Progenitor cell of endocrine pancreas (in vitro differentiated cells): ENCODE measurements at regions not wholly inside any gene's neighbourhood (a gene's known extent, or its start where the extent isn't known, plus 50 kb on each side); places are given as distances from the start of the nearest gene placed in this dataset.

Experiments used
- DNase-seq: peaks from one replicate; pipeline ENCODE4 v3.0.0; 2021; ENCODE audit warnings: low spot score; ENCODE audit not compliant: unreplicated experiment
- H3K27ac Mint-ChIP-seq: 2 replicates; pipeline ENCODE4 v1.8.0; 2021; ENCODE audit warnings: mild to moderate bottlenecking, moderate library complexity, mixed read lengths
- H3K27me3 Mint-ChIP-seq: 2 replicates; pipeline ENCODE4 v1.8.0; 2021; ENCODE audit warnings: mixed read lengths
- H3K36me3 Mint-ChIP-seq: 2 replicates; pipeline ENCODE4 v1.8.0; 2022; ENCODE audit warnings: mixed read lengths; ENCODE audit not compliant: insufficient read depth
- H3K4me1 Mint-ChIP-seq: 2 replicates; pipeline ENCODE4 v1.8.0; 2021; ENCODE audit warnings: low read depth, mixed read lengths
- H3K4me3 Mint-ChIP-seq: 2 replicates; pipeline ENCODE4 v1.8.0; 2021; ENCODE audit warnings: low read depth, mild to moderate bottlenecking, moderate library complexity, mixed read lengths
- H3K9me3 Mint-ChIP-seq: 2 replicates; pipeline ENCODE4 v1.8.0; 2021; ENCODE audit warnings: low read depth, mixed read lengths
- TF ChIP-seq, protein P1 (sequence below): fragments of 200-600 bp; sonication (generic); IDR thresholded peaks from one replicate; pipeline ENCODE4 v1.5.0; 2021; ENCODE audit warnings: antibody characterized with exemption, mild to moderate bottlenecking; ENCODE audit not compliant: unreplicated experiment

DNA sequence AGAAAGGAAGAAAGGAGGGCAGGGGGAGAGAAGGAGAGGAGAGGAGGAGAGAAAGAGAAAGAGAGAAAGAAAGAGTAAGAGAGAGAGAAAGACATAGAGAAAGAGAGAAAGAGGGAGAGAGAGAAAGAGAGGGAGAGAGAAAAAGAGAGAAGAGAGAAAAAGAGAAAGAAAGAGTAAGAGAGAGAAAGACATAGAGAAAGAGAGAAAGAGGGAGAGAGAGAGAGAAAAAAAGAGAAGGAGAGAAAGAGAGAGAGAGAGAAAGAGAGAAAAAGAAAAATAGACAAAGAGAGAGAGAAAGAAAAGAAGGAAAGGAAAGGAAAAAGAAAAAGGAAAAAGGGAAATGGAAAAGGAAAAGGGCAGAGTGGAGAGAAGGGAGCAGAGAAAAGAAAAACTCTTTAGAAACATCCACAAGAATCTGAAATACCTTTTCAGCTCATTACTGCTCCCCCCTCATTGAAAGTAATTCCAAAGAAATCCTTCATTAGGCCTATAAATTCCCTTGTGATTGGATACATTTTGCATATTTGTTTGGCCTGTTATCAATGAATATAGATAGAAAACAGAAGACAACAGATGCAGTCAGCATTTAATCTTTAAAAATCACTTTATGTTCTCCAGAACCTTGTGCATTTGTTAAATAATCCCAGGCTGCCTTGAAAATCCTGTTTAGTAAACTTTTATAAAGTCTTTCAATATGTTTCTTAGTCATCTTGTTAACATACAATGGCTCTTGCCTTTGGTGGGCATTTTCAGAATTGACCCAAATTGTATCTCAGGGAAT, 411.5 kb downstream of the NFIB start:
- Mint-ChIP-seq H3K27me3 (no peaks in the 10 kb centered on the region), H3K36me3 (no peaks in the 10 kb centered on the region), H3K4me1 (no peaks in the 10 kb centered on the region), H3K27ac (no peak overlapping the region), H3K9me3 (peaks cover 9% of the 10 kb centered on the region), H3K4me3 (no peak overlapping the region)
- DNase-seq: no peak
- TF ChIP-seq, protein P1, sequence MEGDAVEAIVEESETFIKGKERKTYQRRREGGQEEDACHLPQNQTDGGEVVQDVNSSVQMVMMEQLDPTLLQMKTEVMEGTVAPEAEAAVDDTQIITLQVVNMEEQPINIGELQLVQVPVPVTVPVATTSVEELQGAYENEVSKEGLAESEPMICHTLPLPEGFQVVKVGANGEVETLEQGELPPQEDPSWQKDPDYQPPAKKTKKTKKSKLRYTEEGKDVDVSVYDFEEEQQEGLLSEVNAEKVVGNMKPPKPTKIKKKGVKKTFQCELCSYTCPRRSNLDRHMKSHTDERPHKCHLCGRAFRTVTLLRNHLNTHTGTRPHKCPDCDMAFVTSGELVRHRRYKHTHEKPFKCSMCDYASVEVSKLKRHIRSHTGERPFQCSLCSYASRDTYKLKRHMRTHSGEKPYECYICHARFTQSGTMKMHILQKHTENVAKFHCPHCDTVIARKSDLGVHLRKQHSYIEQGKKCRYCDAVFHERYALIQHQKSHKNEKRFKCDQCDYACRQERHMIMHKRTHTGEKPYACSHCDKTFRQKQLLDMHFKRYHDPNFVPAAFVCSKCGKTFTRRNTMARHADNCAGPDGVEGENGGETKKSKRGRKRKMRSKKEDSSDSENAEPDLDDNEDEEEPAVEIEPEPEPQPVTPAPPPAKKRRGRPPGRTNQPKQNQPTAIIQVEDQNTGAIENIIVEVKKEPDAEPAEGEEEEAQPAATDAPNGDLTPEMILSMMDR: no peak

GRCh38 chr9:13901176-13901575, 412.8 kb downstream of the NFIB start:
- no peak overlapping the region for H3K4me3 Mint-ChIP-seq
- no peak overlapping the region for H3K27ac Mint-ChIP-seq
- TF ChIP-seq, protein P1: no peak
- H3K4me1 Mint-ChIP-seq: no peaks in the 10 kb centered on the region
- DNase-seq: no peak
- H3K9me3 Mint-ChIP-seq: peaks cover 3% of the 10 kb centered on the region
- no peaks in the 10 kb centered on the region for H3K27me3 Mint-ChIP-seq
- no peaks in the 10 kb centered on the region for H3K36me3 Mint-ChIP-seq

DNA sequence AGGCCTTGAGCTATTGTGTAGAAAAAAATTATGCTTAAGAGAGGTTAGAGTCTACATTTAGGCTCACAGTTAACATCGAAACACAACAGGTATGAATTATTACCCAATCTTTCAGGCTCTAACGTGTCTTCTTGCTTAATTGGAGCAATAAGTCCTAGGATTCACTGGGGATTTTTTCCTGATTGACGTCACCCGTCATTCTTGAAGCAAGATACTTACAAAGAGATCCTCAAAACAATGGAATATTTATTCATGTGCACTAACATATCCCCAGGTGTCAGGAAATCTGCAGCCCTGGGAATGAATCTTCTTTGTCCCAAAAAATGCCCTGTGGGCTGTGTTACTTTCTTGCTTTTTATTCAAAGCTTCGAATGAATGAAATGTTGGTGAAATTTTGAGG, 413.5 kb downstream of the NFIB start:
- Mint-ChIP-seq H3K27ac (no peak overlapping the region), H3K4me1 (no peaks in the 10 kb centered on the region), H3K4me3 (no peak overlapping the region), H3K36me3 (no peaks in the 10 kb centered on the region), H3K27me3 (no peaks in the 10 kb centered on the region), H3K9me3 (no peaks in the 10 kb centered on the region)
- DNase-seq: no peak
- TF ChIP-seq, protein P1: no peak

GRCh38 chr9:13899924-13900323, 414.0 kb downstream of the NFIB start:
- H3K36me3 Mint-ChIP-seq: no peaks in the 10 kb centered on the region
- DNase-seq: no peak
- no peaks in the 10 kb centered on the region for H3K4me1 Mint-ChIP-seq

GRCh38 chr9:13898957-13899356, 415.0 kb downstream of the NFIB start:
- no peaks in the 10 kb centered on the region for H3K9me3 Mint-ChIP-seq
- TF ChIP-seq, protein P1: no peak
- H3K27me3 Mint-ChIP-seq: no peaks in the 10 kb centered on the region
- no peaks in the 10 kb centered on the region for H3K36me3 Mint-ChIP-seq
- no peak overlapping the region for H3K4me3 Mint-ChIP-seq
- no peaks in the 10 kb centered on the region for H3K4me1 Mint-ChIP-seq
- H3K27ac Mint-ChIP-seq: no peak overlapping the region
- no peak for DNase-seq

More at GRCh38 chr9:13899924-13900323, 414.0 kb downstream of the NFIB start:
- Mint-ChIP-seq H3K9me3 (no peaks in the 10 kb centered on the region), H3K4me3 (no peak overlapping the region), H3K27me3 (no peaks in the 10 kb centered on the region), H3K27ac (no peak overlapping the region)
- TF ChIP-seq, protein P1: no peak
